ENCODE measurements at regions not wholly inside any gene's neighbourhood (a gene's known extent, or its start where the extent isn't known, plus 50 kb on each side); places are given as distances from the start of the nearest gene placed in this dataset.
A peak's percentile ranks its signal among the peaks of the same experiment; 100 is the strongest.
"Not testable (repeated sequence)": the region's sequence is repeated elsewhere in the genome, so short reads cannot be mapped to it uniquely, and the experiment has no call there.

GRCh38 chr15:50857763-50858162 lies 50.7 kb upstream of the AP4E1 start:
- Histone ChIP-seq H3K4me3 (ENCODE audit: low read length) (no peak overlapping the region), H3K27me3 (ENCODE audit: control insufficient read depth, insufficient read depth) (no peaks in the 10 kb centered on the region), H3K9me3 (ENCODE audit: control insufficient read depth, low read length) (no peaks in the 10 kb centered on the region), H3K4me1 (ENCODE audit: control insufficient read depth, insufficient read depth, low read length) (no peaks in the 10 kb centered on the region), H3K27ac (ENCODE audit: low read length) (no peak overlapping the region)
- DNase-seq, result no peak
- intact Hi-C loops (cut with DNase I), result loop anchor here in 1 of 4 donors (10.0 kb wide), 1 partner anchor 63 kb away; no protein-coding TSS in a partner anchor
- no peak for ATAC-seq

- WGBS, result 79% methylated on average over 4 of the region's 4 CpGs
- H3K4me1 ChIP-seq (ENCODE audit: control insufficient read depth, insufficient read depth, low read length), result no peaks in the 10 kb centered on the region
- DNase-seq, result no peak
- no peak overlapping the region for H3K27ac ChIP-seq (ENCODE audit: low read length)
- intact Hi-C loops (cut with DNase I), result loop anchor here in 1 of 4 donors (10.0 kb wide), 1 partner anchor 60 kb away; no protein-coding TSS in a partner anchor
- H3K4me3 ChIP-seq (ENCODE audit: low read length), result no peak overlapping the region
- no peaks in the 10 kb centered on the region for H3K9me3 ChIP-seq (ENCODE audit: control insufficient read depth, low read length)
- no peak for ATAC-seq
- no peaks in the 10 kb centered on the region for H3K27me3 ChIP-seq (ENCODE audit: control insufficient read depth, insufficient read depth)
Measured at GRCh38 chr15:50854601-50855490, 53.6 kb upstream of the AP4E1 start.

GRCh38 chr15:50850003-50850402 lies 58.5 kb upstream of the AP4E1 start:
- Histone ChIP-seq H3K27ac (ENCODE audit: low read length) (no peak overlapping the region), H3K9me3 (ENCODE audit: control insufficient read depth, low read length) (no peaks in the 10 kb centered on the region), H3K27me3 (ENCODE audit: control insufficient read depth, insufficient read depth) (no peaks in the 10 kb centered on the region), H3K4me1 (ENCODE audit: control insufficient read depth, insufficient read depth, low read length) (no peaks in the 10 kb centered on the region), H3K4me3 (ENCODE audit: low read length) (no peak overlapping the region)
- no peak for ATAC-seq
- intact Hi-C loops (cut with DNase I), result loop anchor here in 1 of 4 donors (10.0 kb wide), 1 partner anchor 55 kb away; no protein-coding TSS in a partner anchor
- DNase-seq, result no peak
- 91% methylated on average over 1 of the region's 1 CpG for WGBS

- intact Hi-C loops (cut with DNase I), result no loop called here
- no peaks in the 10 kb centered on the region for H3K4me1 ChIP-seq (ENCODE audit: control insufficient read depth, insufficient read depth, low read length)
Measured at GRCh38 chr15:50848349-50848748, 60.1 kb upstream of the AP4E1 start.

GRCh38 chr15:50845181-50845580 lies 63.3 kb upstream of the AP4E1 start:
- H3K27ac ChIP-seq (ENCODE audit: low read length); intact Hi-C loops (cut with DNase I); H3K4me1 ChIP-seq (ENCODE audit: control insufficient read depth, insufficient read depth, low read length); H3K9me3 ChIP-seq (ENCODE audit: control insufficient read depth, low read length); H3K4me3 ChIP-seq (ENCODE audit: low read length); H3K27me3 ChIP-seq (ENCODE audit: control insufficient read depth, insufficient read depth); ATAC-seq; DNase-seq: not testable (repeated sequence)
- WGBS, result 70% methylated on average over 1 of the region's 1 CpG

More at GRCh38 chr15:50848349-50848748, 60.1 kb upstream of the AP4E1 start:
- DNase-seq (no peak), ATAC-seq (no peak)
- H3K27me3 ChIP-seq (ENCODE audit: control insufficient read depth, insufficient read depth), result no peaks in the 10 kb centered on the region
- H3K4me3 ChIP-seq (ENCODE audit: low read length), result no peak overlapping the region
- no peak overlapping the region for H3K27ac ChIP-seq (ENCODE audit: low read length)
- H3K9me3 ChIP-seq (ENCODE audit: control insufficient read depth, low read length), result no peaks in the 10 kb centered on the region

GRCh38 chr15:50840520-50840919 lies 68.0 kb upstream of the AP4E1 start:
- no peaks in the 10 kb centered on the region for H3K9me3 ChIP-seq (ENCODE audit: control insufficient read depth, low read length)
- intact Hi-C loops (cut with DNase I), result no loop called here
- WGBS, result 89% methylated on average over 5 of the region's 5 CpGs

GRCh38 chr15:50837256-50837770 lies 71.2 kb upstream of the AP4E1 start:
- H3K4me1 ChIP-seq (ENCODE audit: control insufficient read depth, insufficient read depth, low read length), result no peaks in the 10 kb centered on the region
- no peaks in the 10 kb centered on the region for H3K9me3 ChIP-seq (ENCODE audit: control insufficient read depth, low read length)
- ATAC-seq (no peak), DNase-seq (no peak)
- no peak overlapping the region for H3K4me3 ChIP-seq (ENCODE audit: low read length)
- intact Hi-C loops (cut with DNase I), result no loop called here
- 94% methylated on average over 9 of the region's 9 CpGs for WGBS
- H3K27me3 ChIP-seq (ENCODE audit: control insufficient read depth, insufficient read depth), result no peaks in the 10 kb centered on the region
- H3K27ac ChIP-seq (ENCODE audit: low read length), result no peak overlapping the region

More at GRCh38 chr15:50840520-50840919, 68.0 kb upstream of the AP4E1 start:
- Histone ChIP-seq H3K27me3 (ENCODE audit: control insufficient read depth, insufficient read depth) (no peaks in the 10 kb centered on the region), H3K27ac (ENCODE audit: low read length) (no peak overlapping the region), H3K4me3 (ENCODE audit: low read length) (no peak overlapping the region), H3K4me1 (ENCODE audit: control insufficient read depth, insufficient read depth, low read length) (no peaks in the 10 kb centered on the region)
- ATAC-seq (no peak), DNase-seq (no peak)

GRCh38 chr15:50830477-50831354 lies 65.2 kb upstream of the SPPL2A start:
- Histone ChIP-seq H3K27ac (ENCODE audit: low read length) (no peak overlapping the region), H3K4me3 (ENCODE audit: low read length) (no peak overlapping the region), H3K4me1 (ENCODE audit: control insufficient read depth, insufficient read depth, low read length) (peaks cover 2% of the 10 kb centered on the region), H3K27me3 (ENCODE audit: control insufficient read depth, insufficient read depth) (no peaks in the 10 kb centered on the region), H3K9me3 (ENCODE audit: control insufficient read depth, low read length) (no peaks in the 10 kb centered on the region)
- WGBS, result 76% methylated on average over 12 of the region's 12 CpGs
- intact Hi-C loops (cut with DNase I), result no loop called here
- ATAC-seq (no peak), DNase-seq (no peak)

GRCh38 chr15:50828610-50829206 lies 63.2 kb upstream of the SPPL2A start:
- intact Hi-C loops (cut with DNase I), result no loop called here
- no peaks in the 10 kb centered on the region for H3K27me3 ChIP-seq (ENCODE audit: control insufficient read depth, insufficient read depth)
- no peak overlapping the region for H3K27ac ChIP-seq (ENCODE audit: low read length)
- DNase-seq (peak in 1 of 3 donors; percentile 36), ATAC-seq (peak; percentile 81)
- WGBS, result 32% methylated on average over 4 of the region's 4 CpGs
- H3K4me3 ChIP-seq (ENCODE audit: low read length), result no peak overlapping the region
- peaks cover 2% of the 10 kb centered on the region for H3K4me1 ChIP-seq (ENCODE audit: control insufficient read depth, insufficient read depth, low read length)
- H3K9me3 ChIP-seq (ENCODE audit: control insufficient read depth, low read length), result no peaks in the 10 kb centered on the region

- H3K4me1 ChIP-seq (ENCODE audit: control insufficient read depth, insufficient read depth, low read length), result peaks cover 2% of the 10 kb centered on the region
- ATAC-seq (no peak), DNase-seq (no peak)
- no peak overlapping the region for H3K27ac ChIP-seq (ENCODE audit: low read length)
- H3K27me3 ChIP-seq (ENCODE audit: control insufficient read depth, insufficient read depth), result no peaks in the 10 kb centered on the region
- H3K4me3 ChIP-seq (ENCODE audit: low read length), result no peak overlapping the region
- WGBS, result 55% methylated on average over 1 of the region's 1 CpG
- intact Hi-C loops (cut with DNase I), result no loop called here
- no peaks in the 10 kb centered on the region for H3K9me3 ChIP-seq (ENCODE audit: control insufficient read depth, low read length)
Measured at GRCh38 chr15:50825946-50826345, 60.4 kb upstream of the SPPL2A start.

Measured in right cardiac atrium (tissue), 5 donors.